ENCODE measurements at regions not wholly inside any gene's neighbourhood (a gene's known extent, or its start where the extent isn't known, plus 50 kb on each side); places are given as distances from the start of the nearest gene placed in this dataset.

DNA sequence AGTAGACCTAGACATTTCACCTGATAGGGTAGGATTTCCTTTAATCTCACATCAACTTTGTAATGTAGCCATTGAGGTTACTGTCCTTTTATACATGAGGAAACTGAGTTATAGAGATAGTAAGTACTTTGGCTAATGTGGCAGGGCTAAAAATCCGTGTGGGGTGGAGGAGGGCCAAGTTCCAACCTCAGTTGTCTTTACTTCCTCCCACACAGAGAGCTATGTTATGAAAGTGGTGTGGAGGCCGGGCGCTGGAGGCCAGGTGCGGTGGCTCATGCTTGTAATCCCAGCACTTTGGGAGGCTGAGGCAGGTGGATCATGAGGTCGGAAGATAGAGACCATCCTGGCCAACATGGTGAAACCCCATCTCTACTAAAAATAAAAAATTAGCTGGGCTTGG lies 173.3 kb downstream of the PALM2AKAP2 start:
- no peak for DNase-seq

DNA sequence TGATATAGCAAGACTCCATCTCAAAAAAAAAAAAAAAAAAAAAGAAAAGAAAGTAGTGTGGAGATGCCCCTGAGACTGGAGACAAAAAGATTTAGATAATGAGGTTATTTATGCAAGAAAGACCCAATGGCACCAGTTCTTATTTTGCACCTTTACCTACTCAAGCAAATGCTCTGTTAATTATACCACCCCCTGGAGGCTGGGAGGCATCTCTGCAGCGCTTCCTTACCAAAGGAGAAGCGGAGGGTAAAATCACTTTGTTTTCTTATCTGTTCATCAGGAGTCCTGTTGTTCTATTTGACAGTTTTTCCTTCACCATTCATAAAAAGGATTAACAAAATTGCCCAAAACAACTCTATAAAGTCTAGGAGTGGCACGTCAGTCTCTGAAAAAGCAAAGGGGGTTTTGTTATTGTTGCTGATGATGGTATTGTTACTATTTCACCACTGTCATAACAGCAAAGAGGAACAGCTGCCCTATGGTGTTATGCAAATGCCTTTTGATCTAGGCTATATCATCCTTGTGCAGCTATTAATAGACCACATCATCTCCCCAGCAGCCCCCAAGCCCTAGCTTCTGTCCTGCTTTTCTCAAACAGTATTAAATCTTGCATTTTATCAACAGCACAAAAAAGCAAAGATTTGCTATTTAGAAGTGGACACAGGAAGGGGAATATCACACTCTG lies 174.0 kb downstream of the PALM2AKAP2 start:
- DNase-seq: no peak

DNA sequence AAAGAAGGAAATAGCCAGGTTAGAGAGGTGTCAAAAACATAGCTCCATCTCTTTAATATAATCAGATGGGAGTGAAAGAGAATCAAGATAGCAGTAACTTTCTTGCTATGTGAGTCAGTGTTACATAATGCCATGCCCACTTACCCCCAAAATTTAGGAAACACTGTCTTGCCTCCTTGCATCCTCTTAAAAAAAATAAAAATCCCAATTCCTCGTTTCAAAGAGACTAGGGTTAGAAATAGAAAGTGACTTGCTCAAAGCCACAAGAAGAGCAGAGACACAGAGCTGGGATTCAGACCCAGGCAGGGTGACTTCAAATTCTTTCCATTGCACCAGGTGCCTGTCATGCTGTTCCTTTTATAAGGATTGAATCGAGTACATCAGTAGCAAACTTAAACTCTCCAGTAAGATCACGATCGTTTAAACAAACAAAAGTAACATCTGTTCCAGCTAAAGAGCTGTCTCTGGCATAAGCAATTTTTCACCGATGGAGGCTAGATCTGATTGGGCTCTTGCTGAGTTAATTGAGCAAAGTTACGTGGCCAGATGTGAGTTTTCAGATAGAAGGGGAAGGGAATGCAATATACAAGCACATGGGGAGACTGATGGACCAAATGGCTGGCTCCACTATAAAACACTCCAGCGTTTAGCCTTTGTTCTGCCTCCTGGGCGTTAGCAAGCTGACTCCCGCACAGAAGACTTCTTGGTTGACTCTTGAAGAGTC lies 176.9 kb downstream of the PALM2AKAP2 start:
- DNase-seq: no peak

DNA sequence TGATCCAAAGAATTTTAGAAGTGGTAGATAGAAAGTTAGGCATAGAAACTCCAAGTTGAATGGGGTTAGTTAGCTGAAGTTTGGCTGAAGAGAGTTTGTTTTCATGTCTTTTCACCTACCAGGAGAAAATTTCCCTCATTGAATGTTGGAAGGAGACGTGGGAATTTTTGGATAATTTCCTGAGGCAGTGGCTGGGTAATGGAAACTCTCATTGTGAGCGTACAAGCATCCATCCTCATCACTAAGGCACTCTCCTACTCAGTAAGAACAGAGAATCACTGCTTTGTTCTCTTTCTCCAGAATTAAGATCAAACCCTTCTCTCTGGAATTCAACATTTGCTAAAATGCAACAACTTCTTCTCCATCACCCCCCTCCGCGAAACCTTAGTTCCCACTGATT lies 179.7 kb downstream of the PALM2AKAP2 start:
- no peak for DNase-seq

DNA sequence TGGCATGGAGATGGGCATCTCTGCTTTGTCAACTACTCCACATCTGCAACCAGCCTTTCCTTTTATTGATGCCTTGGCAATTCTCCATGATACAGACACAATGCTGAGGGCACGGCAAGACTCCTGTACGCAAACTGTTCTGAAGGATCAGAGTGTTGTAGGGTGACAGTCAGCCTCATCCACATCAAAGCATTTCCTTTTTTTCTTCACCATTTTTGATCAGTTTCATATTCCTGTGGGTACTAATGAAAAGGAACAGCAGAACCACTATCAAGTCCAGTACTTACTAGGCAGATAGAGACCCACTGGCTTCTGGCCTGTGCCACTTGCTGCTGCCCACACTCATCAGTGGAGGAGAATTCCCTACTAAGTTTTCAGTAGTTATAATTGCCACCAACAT lies 181.6 kb downstream of the PALM2AKAP2 start:
- no peak for DNase-seq

DNA sequence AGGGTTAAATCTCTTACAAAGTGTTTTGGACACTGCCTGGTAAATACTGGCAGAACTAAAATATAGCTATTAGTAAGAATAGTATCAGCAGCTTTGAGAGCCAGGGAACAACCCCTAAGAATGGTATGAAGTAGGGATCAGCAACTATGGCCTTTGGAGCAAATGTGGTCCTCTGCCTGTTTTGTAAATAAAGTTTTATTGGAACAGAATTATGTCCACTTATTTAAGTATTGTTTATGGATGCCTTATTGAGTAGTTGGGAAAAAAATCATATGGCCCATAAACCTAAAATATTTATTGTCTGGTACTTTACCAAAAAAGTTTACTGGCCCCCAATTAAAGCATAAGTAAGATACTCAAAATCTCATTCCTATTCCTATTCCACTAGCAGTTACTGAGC lies 182.2 kb downstream of the PALM2AKAP2 start:
- no peak for DNase-seq

DNA sequence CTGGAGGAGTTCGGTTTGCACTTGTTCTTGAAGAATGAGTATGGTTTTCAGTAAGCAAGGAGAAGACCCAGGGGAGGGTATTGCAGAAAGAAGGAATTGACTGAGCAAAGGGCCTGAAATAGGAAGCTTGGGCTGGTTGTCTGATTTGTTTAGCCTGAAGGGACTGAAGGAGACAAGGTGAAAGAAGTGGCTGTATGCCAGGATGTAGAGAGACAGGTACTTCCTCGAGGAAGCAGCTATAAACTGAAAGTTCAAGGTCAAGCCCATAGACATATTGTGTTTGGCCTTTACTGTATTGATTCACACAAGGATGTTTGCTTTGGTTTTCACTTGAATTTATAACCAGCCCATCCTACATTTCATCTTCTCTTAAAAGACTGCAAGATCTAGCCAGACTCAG lies 183.1 kb downstream of the PALM2AKAP2 start:
- DNase-seq: no peak

DNA sequence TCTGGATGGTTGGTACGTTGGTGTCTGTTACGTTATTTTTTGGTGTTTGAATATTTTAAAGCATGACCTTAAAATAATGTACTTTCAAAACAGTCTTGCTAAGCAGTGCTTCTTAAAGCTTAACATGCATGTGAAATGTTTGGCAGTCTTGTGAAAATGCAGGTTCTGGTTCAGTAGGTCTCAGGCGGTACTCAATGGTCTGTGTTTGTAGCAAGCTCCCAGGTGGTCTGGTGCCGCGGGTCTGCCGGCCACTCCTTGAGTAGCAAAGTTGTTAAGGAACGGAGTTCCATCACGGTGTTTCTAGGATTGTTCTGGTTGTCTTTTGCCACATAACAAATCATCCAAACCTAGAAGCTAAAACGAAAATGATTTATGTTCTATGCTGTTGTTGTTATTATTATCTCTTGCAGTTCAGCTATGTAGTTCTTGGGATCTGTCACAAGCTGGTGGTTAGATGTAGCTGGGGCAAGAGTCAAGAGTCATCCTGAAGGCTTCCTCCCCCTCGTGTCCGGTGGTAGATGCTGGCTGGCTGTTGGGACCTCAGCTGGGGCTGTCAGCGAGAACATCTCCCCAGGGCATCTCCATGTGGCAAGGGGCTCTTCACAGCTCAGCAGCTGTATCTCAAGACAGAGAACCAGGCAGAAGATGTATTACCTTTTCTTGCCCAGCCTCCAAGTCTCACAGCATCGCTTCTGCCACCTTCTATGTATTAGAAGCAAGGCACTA lies 186.8 kb downstream of the PALM2AKAP2 start:
- no peak for DNase-seq

DNA sequence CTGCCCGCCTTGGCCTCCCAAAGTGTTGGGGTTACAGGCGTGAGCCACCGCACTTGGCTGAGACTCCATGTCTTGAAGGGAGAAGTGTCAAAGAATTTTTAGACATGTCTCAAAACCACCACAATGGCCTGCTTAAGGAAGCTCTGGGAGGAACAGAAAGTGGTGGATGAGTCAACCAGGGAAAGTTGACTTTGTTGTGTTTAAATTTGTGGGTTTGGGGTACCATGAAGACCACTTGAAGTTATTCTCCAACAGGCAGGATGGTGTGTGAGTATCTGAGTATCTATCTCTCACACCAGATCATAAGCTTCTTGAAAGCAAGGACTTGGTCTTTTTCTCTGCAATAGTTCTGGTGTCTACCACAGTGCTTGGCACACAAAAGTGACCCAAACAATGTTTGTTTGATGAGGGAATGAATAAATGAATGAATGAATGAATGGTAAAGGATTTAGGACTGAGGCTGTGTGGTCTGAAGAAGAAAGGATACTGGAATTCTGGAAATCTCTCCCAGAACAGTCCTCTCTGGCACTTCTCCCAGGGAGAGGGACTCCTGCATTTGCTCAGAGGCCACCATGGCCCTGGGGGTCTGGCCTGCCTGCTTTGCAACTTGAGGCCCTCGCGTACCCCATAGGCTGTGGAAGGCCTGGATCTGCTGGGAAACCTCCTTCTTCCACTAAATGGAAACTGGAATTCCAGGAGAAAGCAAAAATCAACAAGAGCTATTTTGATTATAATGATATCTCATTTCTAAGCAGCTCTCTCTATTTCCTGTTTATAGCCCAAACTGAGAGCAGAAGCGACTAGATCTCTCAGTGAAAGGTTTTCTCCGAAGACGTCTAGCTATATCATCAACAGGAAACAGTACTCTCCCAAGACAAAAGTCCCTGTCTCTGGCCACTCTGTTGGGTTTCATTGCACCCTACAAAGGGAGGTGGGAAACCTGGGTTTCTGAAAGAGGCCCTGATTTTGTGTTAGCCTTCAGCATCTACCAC lies 187.9 kb downstream of the PALM2AKAP2 start:
- DNase-seq: no peak

DNA sequence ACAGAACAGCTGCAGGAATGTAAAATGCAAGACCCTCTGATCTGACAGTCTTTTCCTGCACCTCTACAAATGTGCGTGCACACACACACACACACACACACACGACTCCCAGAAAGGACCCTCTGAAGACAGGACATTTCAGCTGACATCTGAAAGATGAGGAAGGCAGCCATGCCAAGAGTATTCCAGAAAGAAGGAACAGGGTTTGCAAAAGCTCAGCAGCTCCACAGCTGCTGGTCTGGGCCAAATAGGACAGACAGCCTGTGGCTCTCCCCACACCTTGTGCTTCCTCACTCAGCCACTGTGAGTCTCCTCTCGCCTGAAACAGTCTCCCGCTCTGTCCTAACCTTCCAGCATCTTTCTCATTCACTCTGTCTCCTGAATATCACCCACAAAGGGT lies 189.0 kb downstream of the PALM2AKAP2 start:
- no peak for DNase-seq

DNA sequence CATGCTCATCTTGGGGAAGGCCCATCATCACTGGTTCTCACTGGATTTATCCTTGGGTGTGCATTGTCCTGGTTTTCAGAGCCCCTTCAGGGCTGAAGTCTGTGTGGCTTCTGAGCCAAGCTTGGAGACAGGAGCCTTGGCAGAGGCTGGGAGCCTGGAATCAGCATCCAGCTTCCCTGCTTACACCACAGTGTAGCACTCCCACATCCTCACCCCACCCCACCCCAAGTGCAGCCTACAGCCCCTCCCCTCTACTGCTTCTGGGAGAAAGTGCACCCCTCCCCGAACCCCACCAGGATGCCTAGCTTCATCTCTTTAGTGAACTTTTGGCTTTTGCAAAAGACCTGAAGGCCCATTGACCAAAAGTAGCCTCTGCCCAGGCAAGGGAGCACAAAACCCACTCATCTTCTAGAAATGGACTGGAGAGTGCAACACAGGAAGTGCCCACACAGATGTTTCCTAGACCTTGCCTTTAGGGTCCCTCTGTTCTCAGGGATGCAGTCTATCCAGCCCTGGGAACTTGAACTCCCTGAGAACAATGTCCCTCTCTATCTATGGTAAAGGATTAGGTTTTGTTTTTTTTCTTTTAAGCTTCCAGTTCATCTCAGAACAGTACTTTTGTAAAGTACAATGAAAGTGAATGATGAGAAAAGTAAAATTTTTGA lies 189.7 kb downstream of the PALM2AKAP2 start:
- DNase-seq: no peak

DNA sequence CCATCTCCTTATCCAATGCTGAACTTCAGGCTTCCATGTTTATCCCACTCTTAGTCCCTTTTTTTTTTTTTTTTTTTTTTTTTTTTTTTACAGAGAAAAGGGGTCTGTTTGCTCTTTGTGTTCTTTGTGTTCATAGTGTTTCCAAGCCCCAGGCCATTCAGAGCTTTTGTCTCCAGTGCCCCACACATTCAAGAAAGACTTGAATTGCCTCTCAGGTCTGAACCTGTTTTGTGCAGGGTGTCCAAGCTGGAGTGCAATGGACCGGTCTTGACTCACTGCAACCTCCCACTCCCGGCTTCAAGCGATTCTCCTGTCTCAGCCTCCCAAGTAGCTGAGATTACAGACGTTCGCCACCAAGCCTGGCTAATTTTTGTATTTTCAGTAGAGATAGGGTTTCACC lies 191.2 kb downstream of the PALM2AKAP2 start:
- DNase-seq: no peak

DNA sequence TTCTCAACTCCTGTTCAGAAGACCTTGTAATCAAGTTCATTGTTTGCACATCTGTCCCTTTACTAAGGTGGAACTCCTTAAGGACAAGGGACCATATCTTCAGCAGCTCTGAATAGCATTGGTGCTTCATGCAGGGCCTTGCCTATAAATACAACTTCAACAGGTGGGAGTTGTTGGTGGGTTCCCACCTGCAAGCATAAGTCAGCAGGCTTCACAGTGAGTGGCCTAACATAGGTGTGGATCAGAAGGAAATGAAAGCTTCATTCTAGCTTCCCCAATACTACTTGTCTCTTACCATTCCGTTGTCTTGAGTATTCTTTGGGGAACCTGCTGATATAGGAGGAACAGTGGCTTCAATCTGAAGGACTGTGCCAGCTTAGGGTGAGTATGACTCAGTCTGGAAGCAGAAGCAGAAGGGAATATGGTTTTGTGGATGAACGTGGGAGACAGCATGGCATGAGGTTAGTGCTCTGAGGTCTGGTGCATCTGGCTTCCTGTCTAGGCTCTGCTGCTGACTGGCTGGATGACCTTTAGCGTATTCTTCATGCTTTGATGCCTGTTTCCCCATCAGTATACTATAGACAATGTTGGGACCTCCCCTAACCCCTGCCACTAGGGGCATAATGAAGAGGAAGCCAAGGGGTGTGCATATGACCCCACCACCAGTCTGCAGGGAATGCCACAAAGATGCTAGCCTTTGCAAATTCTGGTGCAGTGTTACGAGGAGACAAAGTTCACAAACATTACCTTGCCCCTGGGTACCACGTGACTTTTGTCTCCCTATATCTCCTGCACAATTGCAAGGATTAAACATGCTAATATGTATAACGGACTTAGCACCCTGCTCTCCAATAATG lies 192.3 kb downstream of the PALM2AKAP2 start:
- DNase-seq: no peak

DNA sequence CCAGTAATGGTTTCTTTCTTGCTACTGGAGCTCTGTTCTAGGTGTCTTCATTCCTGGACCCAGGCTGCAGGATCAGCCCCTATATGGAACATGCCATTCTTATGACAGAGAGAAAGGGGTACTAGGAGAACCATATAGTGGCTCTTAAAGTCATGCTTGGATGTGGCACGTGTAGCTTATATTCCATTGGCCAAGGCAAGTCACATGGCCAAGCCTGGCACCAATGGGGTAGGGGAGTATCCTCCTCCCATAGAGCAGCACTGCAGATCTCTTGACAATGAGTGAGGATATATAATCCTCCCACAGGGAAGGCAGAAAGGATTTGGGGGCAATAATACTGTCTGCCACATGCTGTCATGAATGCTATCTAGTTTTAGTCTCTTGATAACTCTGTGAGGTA lies 193.3 kb downstream of the PALM2AKAP2 start:
- no peak for DNase-seq

DNA sequence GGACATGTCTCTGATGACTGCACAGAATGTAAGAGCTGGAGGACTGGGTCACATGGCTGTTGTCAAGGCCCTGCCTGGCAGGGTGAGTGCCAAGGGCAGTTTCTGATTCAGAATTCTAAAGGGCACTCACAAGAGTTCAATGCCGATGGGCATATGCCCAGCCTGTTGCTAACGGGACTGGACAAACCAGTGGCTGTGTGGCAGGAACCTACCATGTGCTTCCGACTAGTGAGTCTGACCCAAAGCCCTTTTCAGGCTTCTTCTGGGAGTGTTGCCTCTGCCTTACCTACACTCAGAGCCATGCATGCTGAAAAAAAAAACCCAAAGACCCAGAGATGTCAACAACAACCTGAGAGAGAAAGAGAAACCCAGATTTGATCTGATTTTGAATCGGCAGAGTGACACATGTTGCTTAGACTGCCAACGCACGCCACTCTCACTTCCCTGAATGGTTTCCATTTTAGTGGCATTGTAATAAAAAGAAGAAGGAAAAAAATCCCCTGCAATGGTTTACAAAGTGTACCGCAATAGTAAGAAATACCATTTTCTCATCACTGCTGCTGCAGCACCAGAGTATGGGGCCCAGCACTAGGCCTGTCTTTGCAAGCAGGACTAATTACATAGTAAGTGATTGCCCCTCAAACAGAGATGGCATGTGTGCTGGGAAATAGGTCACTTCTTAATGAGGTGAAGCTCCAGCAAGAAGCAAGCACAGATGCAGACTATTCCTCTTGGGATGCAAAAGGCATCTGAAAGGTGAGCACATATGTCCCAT lies 194.3 kb downstream of the PALM2AKAP2 start:
- DNase-seq: no peak

DNA sequence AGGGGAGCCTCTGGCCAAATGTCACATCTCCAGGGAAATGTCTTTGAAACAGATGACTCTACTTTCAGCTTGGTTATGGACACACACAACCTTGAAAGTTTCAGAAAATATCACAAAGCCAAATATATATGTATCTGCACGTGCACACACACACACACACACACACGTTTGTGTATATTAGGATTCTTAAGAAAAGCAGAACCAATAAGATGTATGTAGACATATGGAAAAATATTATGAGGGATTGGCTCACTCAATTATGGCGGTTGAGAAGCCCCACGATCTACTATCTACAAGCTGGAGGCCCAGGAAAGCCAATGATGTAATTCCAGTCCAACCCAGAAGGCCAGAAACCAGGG lies 194.9 kb downstream of the PALM2AKAP2 start:
- no peak for DNase-seq

DNA sequence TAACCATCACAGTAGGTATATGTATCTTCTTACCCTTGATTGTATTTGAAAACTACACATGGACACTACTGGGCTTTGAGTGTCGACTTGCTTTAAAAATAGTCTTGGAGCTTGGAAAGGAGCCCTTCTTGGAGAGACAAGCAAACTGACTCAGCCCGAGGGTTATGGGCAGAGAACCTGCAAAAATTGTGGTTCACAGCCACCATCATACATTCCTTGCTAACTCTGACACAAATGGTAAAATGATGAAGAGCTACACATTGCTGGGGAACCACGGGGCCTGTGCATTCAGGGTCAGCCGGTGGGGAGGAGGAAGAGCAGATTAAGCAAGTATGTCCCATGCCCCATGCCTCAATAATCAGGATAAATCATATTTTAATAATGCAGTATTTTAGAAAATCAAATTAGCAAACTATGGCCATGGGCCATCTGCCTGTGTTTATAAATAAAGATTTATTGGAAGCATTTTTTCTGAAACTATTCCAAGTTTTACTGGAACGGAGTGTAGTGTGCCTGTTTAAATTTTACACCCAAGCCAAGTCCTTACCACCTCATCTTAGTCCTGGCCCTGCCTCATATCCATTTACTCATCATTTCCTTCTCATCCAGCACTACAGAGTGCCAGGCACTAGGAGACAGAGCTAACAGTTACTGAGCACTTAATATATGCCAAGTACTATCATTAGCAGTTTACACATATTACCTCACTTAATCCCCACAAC lies 195.7 kb downstream of the PALM2AKAP2 start:
- no peak for DNase-seq

DNA sequence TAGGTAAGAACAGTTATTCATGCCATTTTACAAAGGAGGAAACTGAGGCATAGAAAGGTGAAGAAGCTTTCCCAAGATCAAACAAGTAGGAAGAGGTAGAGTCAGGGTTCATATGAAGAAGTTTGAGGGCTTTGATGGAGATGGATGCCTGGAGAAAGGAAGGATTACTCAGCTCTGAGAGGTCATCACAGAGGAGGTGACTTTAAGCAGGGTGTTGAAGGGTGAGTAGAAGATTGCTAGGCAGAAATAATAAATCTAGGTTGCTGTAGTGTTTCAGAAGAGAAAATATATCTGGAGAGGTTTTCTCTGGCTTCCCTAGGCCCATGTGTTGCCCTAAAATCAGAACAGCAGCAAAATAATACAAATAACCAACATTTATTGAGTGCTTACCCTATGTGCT lies 196.3 kb downstream of the PALM2AKAP2 start:
- DNase-seq: no peak

DNA sequence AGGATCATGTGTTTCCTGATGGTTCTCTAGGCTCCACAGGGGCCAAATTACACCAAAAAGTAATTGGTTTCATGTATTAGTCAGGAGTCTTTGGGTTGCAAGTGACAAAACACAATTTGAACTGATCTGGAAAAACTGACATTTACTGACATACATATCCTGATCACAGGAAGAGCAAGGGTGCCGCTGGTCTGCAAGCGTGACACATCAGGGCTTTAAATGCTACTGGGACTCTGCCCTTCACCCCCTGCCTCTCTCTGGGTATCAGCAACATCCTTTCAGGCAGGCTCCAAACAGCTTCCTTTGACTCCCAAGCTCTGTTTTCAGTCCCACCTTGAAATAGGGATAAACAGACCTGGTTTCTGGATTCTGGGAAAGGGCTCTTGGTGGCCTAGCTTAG lies 197.5 kb downstream of the PALM2AKAP2 start:
- no peak for DNase-seq

DNA sequence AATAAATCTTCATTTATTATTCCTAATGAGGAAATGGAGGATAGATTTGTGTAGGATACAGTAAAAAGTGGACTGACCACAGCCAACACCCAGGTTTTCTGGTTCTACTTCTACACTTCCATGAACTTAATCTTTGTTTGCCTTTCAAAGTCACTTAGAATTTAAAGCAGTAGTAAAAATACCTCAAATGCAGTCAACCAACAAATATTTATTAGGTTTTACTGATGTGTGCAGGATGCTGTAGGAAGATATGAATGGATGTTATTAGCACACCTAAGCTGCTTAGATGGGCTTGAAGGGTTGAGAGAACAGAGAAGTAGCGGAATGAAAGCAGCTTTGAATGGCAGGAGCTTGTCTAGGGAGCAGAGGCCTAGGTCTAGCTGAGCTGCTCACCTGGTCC lies 201.1 kb downstream of the PALM2AKAP2 start:
- no peak for DNase-seq

Measured in NCI-H526 treated with DMSO at 0.1 percent for 48 hours (cell line).